T-helper 1 cell treated with Interleukin-12 subunit alpha and Interleukin-12 subunit beta and Interleukin-4 antibody, amounts not matched to agents 30 μg/mL and 1 μg/mL, for 36 hours (primary cell): ENCODE measurements at regions not wholly inside any gene's neighbourhood (a gene's known extent, or its start where the extent isn't known, plus 50 kb on each side); places are given as distances from the start of the nearest gene placed in this dataset.

Experiments
- H3K27ac Mint-ChIP-seq: one replicate; pipeline ENCODE4 v1.8.0; 2021; ENCODE audit warnings: mild to moderate bottlenecking, mixed read lengths
- H3K27me3 Mint-ChIP-seq: one replicate; pipeline ENCODE4 v1.8.0; 2021; ENCODE audit warnings: low read depth, mixed read lengths
- H3K36me3 Mint-ChIP-seq: one replicate; pipeline ENCODE4 v1.8.0; 2021; ENCODE audit warnings: low read depth, mixed read lengths
- H3K4me1 Mint-ChIP-seq: one replicate; pipeline ENCODE4 v1.8.0; 2021; ENCODE audit warnings: low read depth, mixed read lengths
- H3K4me3 Mint-ChIP-seq: one replicate; pipeline ENCODE4 v1.8.0; 2021; ENCODE audit warnings: mild to moderate bottlenecking, moderate library complexity, mixed read lengths
- H3K9me3 Mint-ChIP-seq: one replicate; pipeline ENCODE4 v1.8.0; 2021; ENCODE audit warnings: mixed read lengths

- Mint-ChIP-seq H3K4me3 (no peak overlapping the region), H3K27me3 (peaks cover 13% of the 10 kb centered on the region), H3K9me3 (peaks cover 6% of the 10 kb centered on the region), H3K27ac (no peak overlapping the region), H3K4me1 (peaks cover 10% of the 10 kb centered on the region), H3K36me3 (no peaks in the 10 kb centered on the region)
Observed at GRCh38 chr22:27154717-27155116, 497.3 kb downstream of the MIAT start.

GRCh38 chr22:27156821-27157489, 499.6 kb downstream of the MIAT start:
- H3K4me1 Mint-ChIP-seq = peaks cover under 1% of the 10 kb centered on the region

GRCh38 chr22:27157666-27158370, 500.4 kb downstream of the MIAT start:
- H3K4me3 Mint-ChIP-seq = no peak overlapping the region
- peaks cover 6% of the 10 kb centered on the region for H3K9me3 Mint-ChIP-seq
- H3K27me3 Mint-ChIP-seq = peaks cover 5% of the 10 kb centered on the region
- no peak overlapping the region for H3K27ac Mint-ChIP-seq
- no peaks in the 10 kb centered on the region for H3K36me3 Mint-ChIP-seq
- H3K4me1 Mint-ChIP-seq = no peaks in the 10 kb centered on the region

More at GRCh38 chr22:27156821-27157489, 499.6 kb downstream of the MIAT start:
- Mint-ChIP-seq H3K36me3 (no peaks in the 10 kb centered on the region), H3K27me3 (peaks cover 5% of the 10 kb centered on the region), H3K4me3 (no peak overlapping the region), H3K9me3 (peaks cover 6% of the 10 kb centered on the region), H3K27ac (no peak overlapping the region)

- Mint-ChIP-seq H3K9me3 (no peaks in the 10 kb centered on the region), H3K27me3 (no peaks in the 10 kb centered on the region), H3K4me1 (no peaks in the 10 kb centered on the region), H3K36me3 (no peaks in the 10 kb centered on the region), H3K27ac (no peak overlapping the region), H3K4me3 (no peak overlapping the region)
Observed at GRCh38 chr22:27159016-27159415, 501.6 kb downstream of the MIAT start.

GRCh38 chr22:27159716-27160295, 502.4 kb downstream of the MIAT start:
- Mint-ChIP-seq H3K27me3 (no peaks in the 10 kb centered on the region), H3K27ac (no peak overlapping the region), H3K4me3 (no peak overlapping the region), H3K4me1 (no peaks in the 10 kb centered on the region), H3K36me3 (no peaks in the 10 kb centered on the region), H3K9me3 (no peaks in the 10 kb centered on the region)

- Mint-ChIP-seq H3K27ac (no peak overlapping the region), H3K4me3 (no peak overlapping the region), H3K36me3 (no peaks in the 10 kb centered on the region), H3K4me1 (no peaks in the 10 kb centered on the region), H3K27me3 (no peaks in the 10 kb centered on the region), H3K9me3 (no peaks in the 10 kb centered on the region)
Observed at GRCh38 chr22:27163162-27164137, 506.1 kb downstream of the MIAT start.

GRCh38 chr22:27164781-27165503, 507.6 kb downstream of the MIAT start:
- H3K9me3 Mint-ChIP-seq = no peaks in the 10 kb centered on the region
- no peaks in the 10 kb centered on the region for H3K27me3 Mint-ChIP-seq
- no peak overlapping the region for H3K4me3 Mint-ChIP-seq
- H3K36me3 Mint-ChIP-seq = no peaks in the 10 kb centered on the region
- no peaks in the 10 kb centered on the region for H3K4me1 Mint-ChIP-seq
- H3K27ac Mint-ChIP-seq = no peak overlapping the region

- Mint-ChIP-seq H3K27ac (no peak overlapping the region), H3K9me3 (no peaks in the 10 kb centered on the region), H3K4me1 (no peaks in the 10 kb centered on the region), H3K27me3 (no peaks in the 10 kb centered on the region), H3K4me3 (no peak overlapping the region), H3K36me3 (no peaks in the 10 kb centered on the region)
Observed at GRCh38 chr22:27168681-27169080, 511.3 kb downstream of the MIAT start.

- H3K27ac Mint-ChIP-seq = no peak overlapping the region
- no peaks in the 10 kb centered on the region for H3K4me1 Mint-ChIP-seq
- H3K27me3 Mint-ChIP-seq = no peaks in the 10 kb centered on the region
- no peaks in the 10 kb centered on the region for H3K36me3 Mint-ChIP-seq
- no peaks in the 10 kb centered on the region for H3K9me3 Mint-ChIP-seq
- no peak overlapping the region for H3K4me3 Mint-ChIP-seq
Observed at GRCh38 chr22:27170491-27170890, 513.1 kb downstream of the MIAT start.

GRCh38 chr22:27171212-27171611, 513.8 kb downstream of the MIAT start:
- no peaks in the 10 kb centered on the region for H3K4me1 Mint-ChIP-seq
- no peaks in the 10 kb centered on the region for H3K27me3 Mint-ChIP-seq
- H3K9me3 Mint-ChIP-seq = no peaks in the 10 kb centered on the region
- H3K36me3 Mint-ChIP-seq = no peaks in the 10 kb centered on the region
- H3K27ac Mint-ChIP-seq = no peak overlapping the region
- no peak overlapping the region for H3K4me3 Mint-ChIP-seq

- H3K9me3 Mint-ChIP-seq = no peaks in the 10 kb centered on the region
- H3K27me3 Mint-ChIP-seq = no peaks in the 10 kb centered on the region
- no peak overlapping the region for H3K4me3 Mint-ChIP-seq
- no peak overlapping the region for H3K27ac Mint-ChIP-seq
- no peaks in the 10 kb centered on the region for H3K4me1 Mint-ChIP-seq
- no peaks in the 10 kb centered on the region for H3K36me3 Mint-ChIP-seq
Observed at GRCh38 chr22:27173530-27173929, 516.1 kb downstream of the MIAT start.

- no peaks in the 10 kb centered on the region for H3K27me3 Mint-ChIP-seq
- no peaks in the 10 kb centered on the region for H3K4me1 Mint-ChIP-seq
- H3K36me3 Mint-ChIP-seq = no peaks in the 10 kb centered on the region
- no peak overlapping the region for H3K4me3 Mint-ChIP-seq
- no peak overlapping the region for H3K27ac Mint-ChIP-seq
- H3K9me3 Mint-ChIP-seq = no peaks in the 10 kb centered on the region
Observed at GRCh38 chr22:27175021-27175838, 517.8 kb downstream of the MIAT start.

GRCh38 chr22:27175974-27176373, 518.6 kb downstream of the MIAT start:
- no peaks in the 10 kb centered on the region for H3K36me3 Mint-ChIP-seq
- H3K9me3 Mint-ChIP-seq = no peaks in the 10 kb centered on the region
- H3K27me3 Mint-ChIP-seq = no peaks in the 10 kb centered on the region
- H3K4me3 Mint-ChIP-seq = no peak overlapping the region
- no peak overlapping the region for H3K27ac Mint-ChIP-seq
- no peaks in the 10 kb centered on the region for H3K4me1 Mint-ChIP-seq
